GM19328 (cell line): ENCODE measurements at regions not wholly inside any gene's neighbourhood (a gene's known extent, or its start where the extent isn't known, plus 50 kb on each side); places are given as distances from the start of the nearest gene placed in this dataset.

ENCODE experiments used
- ATAC-seq: cut with Tn5 transposase; IDR thresholded peaks from one replicate; pipeline ENCODE4 v1.9.1; 2021; ENCODE audit warnings: mild to moderate bottlenecking, moderate library complexity; ENCODE audit not compliant: unreplicated experiment

- ATAC-seq = no peak
Observed at GRCh38 chr11:10619131-10619680, 50.7 kb upstream of the LYVE1 start.

GRCh38 chr11:10618490-10618889, 50.0 kb upstream of the LYVE1 start:
- ATAC-seq = no peak
